ENCODE measurements at regions not wholly inside any gene's neighbourhood (a gene's known extent, or its start where the extent isn't known, plus 50 kb on each side); places are given as distances from the start of the nearest gene placed in this dataset.

GRCh38 chrX:45758319-45758718 is 557.6 kb upstream of the DIPK2B start (continued):
- TF ChIP-seq ZNF609 (CRISPR knock-in tag; IDR thresholded peaks at IDR 0.05; ENCODE audit: borderline replicate concordance) (no peak), TCF7L2 (IDR thresholded peaks at IDR 0.05; ENCODE audit: low read depth, low read length) (no peak), GMEB2 (CRISPR knock-in tag; IDR thresholded peaks at IDR 0.05; ENCODE audit: low read depth) (no peak), ZNF484 (CRISPR knock-in tag; IDR thresholded peaks at IDR 0.05; ENCODE audit: borderline replicate concordance, low read depth) (no peak), DBP (CRISPR knock-in tag; IDR thresholded peaks at IDR 0.05; ENCODE audit: not compliant biosample characterization) (no peak), CENPBD1 (CRISPR knock-in tag; IDR thresholded peaks at IDR 0.05; ENCODE audit: borderline replicate concordance, low read depth) (no peak), NR2F2 (IDR thresholded peaks at IDR 0.05; ENCODE audit: borderline replicate concordance, low read depth) (no peak), ZNF468 (CRISPR knock-in tag; IDR thresholded peaks at IDR 0.05) (no peak)
